ENCODE measurements at regions not wholly inside any gene's neighbourhood (a gene's known extent, or its start where the extent isn't known, plus 50 kb on each side); places are given as distances from the start of the nearest gene placed in this dataset.

DNA sequence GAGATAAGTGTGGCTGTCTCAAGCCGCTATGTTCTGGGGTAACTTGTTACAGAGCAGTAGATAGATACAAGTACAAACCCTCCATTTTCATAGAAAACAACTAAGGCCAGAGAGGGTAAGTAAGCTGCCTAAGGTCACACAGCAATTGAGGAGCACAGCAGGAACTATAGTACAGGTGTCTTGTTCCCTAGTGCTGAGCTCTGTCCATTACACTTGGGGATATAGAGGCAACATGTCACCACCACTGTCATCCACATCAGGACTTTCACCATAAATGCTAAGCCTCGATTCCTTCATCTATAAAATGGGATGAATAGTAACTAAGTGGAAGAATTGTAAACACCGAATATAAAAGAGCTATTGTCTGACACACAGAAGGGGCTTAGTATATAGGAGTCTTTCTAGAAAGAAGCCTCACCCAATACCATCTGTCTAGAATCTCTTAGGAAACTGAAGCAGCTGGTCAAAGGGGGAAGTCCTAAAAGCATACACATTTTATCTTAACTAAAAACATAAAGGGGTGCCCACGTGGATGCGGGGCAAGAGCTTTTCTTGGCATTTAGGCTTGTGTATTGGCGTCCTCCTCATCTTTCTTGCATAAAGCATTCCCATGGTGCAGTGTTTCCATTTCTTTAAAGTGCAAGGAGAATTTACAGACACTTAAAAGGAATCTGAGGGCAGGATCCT lies 93.8 kb upstream of the ALX4 start:
- intact Hi-C loops (cut with DNase I), result no loop called here
- Histone ChIP-seq H3K27me3 (no peaks in the 10 kb centered on the region), H3K27ac (no peak overlapping the region), H3K9me3 (no peaks in the 10 kb centered on the region), H3K4me3 (no peak overlapping the region), H3K36me3 (replicated peaks in 1 of 2; ENCODE audit: insufficient read depth in 1 of 2, low read depth in 2 of 2) (no peaks in the 10 kb centered on the region), H3K4me1 (no peaks in the 10 kb centered on the region)
- 45 to 54% methylated on average over 6 of the region's 6 CpGs for WGBS, 2 donors
- TF ChIP-seq POLR2A (IDR thresholded peaks at IDR 0.05), result no peak
- TF ChIP-seq, protein P1, sequence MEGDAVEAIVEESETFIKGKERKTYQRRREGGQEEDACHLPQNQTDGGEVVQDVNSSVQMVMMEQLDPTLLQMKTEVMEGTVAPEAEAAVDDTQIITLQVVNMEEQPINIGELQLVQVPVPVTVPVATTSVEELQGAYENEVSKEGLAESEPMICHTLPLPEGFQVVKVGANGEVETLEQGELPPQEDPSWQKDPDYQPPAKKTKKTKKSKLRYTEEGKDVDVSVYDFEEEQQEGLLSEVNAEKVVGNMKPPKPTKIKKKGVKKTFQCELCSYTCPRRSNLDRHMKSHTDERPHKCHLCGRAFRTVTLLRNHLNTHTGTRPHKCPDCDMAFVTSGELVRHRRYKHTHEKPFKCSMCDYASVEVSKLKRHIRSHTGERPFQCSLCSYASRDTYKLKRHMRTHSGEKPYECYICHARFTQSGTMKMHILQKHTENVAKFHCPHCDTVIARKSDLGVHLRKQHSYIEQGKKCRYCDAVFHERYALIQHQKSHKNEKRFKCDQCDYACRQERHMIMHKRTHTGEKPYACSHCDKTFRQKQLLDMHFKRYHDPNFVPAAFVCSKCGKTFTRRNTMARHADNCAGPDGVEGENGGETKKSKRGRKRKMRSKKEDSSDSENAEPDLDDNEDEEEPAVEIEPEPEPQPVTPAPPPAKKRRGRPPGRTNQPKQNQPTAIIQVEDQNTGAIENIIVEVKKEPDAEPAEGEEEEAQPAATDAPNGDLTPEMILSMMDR (IDR thresholded peaks at IDR 0.05), result no peak
- DNase-seq, result no peak
- ATAC-seq, result no peak

DNA sequence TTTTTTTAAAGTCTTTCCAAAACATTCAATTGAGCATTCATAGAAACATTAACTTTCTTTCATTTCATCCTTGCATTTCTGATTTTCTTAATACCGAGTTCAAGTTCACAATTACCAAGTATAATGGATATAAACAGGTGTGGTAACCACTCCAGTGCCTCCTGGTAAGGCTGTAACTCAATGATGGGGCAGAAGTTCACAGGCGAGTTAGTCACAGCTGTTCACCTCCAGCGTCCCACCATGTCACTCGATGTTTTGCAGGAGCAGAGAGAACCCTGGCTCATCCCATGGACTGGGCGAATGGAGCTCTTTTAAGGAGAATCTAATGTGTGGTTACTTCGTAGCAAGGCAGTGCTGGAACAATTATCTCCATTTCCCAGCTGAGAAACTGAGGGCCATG lies 94.4 kb upstream of the ALX4 start:
- TF ChIP-seq, protein P1 (IDR thresholded peaks at IDR 0.05), result no peak
- DNase-seq, result no peak
- 47 to 68% methylated on average over 6 of the region's 6 CpGs for WGBS, 2 donors
- Histone ChIP-seq H3K4me3 (no peak overlapping the region), H3K36me3 (replicated peaks in 1 of 2; ENCODE audit: insufficient read depth in 1 of 2, low read depth in 2 of 2) (no peaks in the 10 kb centered on the region), H3K27me3 (no peaks in the 10 kb centered on the region), H3K27ac (no peak overlapping the region), H3K9me3 (no peaks in the 10 kb centered on the region), H3K4me1 (no peaks in the 10 kb centered on the region)
- intact Hi-C loops (cut with DNase I), result no loop called here
- ATAC-seq, result no peak

DNA sequence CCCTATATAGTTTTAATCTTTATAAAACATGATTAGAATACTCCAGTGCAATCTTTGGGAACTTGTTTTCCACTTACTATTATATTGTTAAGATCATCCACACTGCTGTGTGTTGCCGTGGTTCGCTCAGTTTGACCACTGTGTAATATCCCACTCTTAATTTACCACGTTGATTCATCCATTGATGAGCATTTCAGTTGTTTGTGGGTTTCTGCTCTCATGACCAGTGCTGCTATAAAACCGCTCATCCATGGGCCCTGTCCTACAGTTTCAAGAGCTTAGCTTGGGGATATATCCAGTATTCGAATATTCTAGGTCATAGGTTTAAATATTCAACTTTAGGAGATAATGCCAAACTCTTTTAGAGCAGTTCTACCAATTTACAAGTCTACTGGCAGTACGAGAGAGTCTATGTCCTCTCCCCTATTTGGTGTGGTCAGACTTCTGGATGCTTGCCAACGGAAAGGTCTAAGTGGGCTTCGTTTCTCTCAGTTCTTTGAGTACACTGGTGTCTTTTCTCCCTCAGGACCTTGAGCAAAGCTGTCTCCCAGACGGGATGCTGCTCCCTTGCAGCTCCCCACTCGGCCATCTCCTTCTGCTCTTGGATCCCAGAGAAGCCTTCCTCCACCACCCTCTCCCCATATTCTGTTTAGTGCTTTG lies 94.9 kb upstream of the ALX4 start:
- Histone ChIP-seq H3K27me3 (no peaks in the 10 kb centered on the region), H3K4me3 (no peak overlapping the region), H3K4me1 (no peaks in the 10 kb centered on the region), H3K9me3 (no peaks in the 10 kb centered on the region), H3K27ac (no peak overlapping the region), H3K36me3 (replicated peaks in 1 of 2; ENCODE audit: insufficient read depth in 1 of 2, low read depth in 2 of 2) (no peaks in the 10 kb centered on the region)
- ATAC-seq, result no peak
- TF ChIP-seq, protein P1 (IDR thresholded peaks at IDR 0.05), result no peak
- no peak for TF ChIP-seq POLR2A (IDR thresholded peaks at IDR 0.05)
- DNase-seq, result no peak
- WGBS, 2 donors, result 55 to 59% methylated on average over 10 of the region's 10 CpGs
- intact Hi-C loops (cut with DNase I), result no loop called here

DNA sequence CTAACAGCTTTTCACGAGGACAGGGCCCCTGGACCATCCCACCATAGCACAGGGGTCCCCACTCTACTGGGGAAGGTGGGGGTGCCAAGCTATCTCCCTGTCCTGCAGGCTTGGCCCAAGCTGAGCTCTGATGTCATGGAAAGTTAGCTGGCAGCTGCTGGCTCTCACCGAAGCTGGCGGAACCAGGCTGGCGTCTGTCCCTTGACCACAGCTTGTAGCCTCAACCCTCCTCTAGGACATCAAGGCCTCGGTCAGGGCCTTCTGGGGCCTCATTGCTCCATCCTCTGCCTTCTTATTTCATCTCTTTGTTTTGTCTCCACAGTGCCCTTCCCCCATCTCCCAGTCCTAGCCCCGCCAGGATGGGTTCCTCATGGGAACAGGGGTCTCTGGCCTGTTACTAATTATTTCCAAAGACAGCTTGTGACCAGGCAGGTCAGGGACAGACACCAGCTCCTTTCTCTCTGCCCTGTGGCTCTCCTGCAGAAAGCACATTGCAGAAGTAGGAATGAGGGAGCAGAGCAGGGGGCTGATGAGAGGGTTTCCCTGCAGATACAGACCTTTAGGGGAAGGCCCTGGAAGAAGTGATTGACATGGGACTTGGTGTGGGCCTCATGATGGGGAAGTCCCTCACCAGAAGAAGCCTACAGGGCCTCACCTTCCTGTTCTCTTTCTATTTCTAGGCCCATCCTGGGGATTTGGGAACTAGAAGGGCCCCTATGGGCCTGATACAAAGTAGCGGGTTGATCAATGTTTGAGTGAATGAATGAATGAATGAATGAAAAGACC lies 97.5 kb upstream of the ALX4 start:
- 61 to 62% methylated on average over 7 of the region's 7 CpGs for WGBS, 2 donors
- DNase-seq (no peak), ATAC-seq (no peak)
- Histone ChIP-seq H3K27ac (no peak overlapping the region), H3K4me1 (no peaks in the 10 kb centered on the region), H3K36me3 (replicated peaks in 1 of 2; ENCODE audit: insufficient read depth in 1 of 2, low read depth in 2 of 2) (no peaks in the 10 kb centered on the region), H3K9me3 (no peaks in the 10 kb centered on the region), H3K4me3 (no peak overlapping the region), H3K27me3 (no peaks in the 10 kb centered on the region)
- intact Hi-C loops (cut with DNase I), result no loop called here
- no peak for TF ChIP-seq POLR2A (IDR thresholded peaks at IDR 0.05)
- TF ChIP-seq, protein P1 (IDR thresholded peaks at IDR 0.05), result no peak
